NCI-H748 (cell line): ENCODE measurements at regions not wholly inside any gene's neighbourhood (a gene's known extent, or its start where the extent isn't known, plus 50 kb on each side); places are given as distances from the start of the nearest gene placed in this dataset.
"Not testable (repeated sequence)": the region's sequence is repeated elsewhere in the genome, so short reads cannot be mapped to it uniquely, and the experiment has no call there.

ENCODE experiments used
- DNase-seq: peaks from one replicate; lab custom pipeline; 2025; ENCODE audit not compliant: unreplicated experiment; lab: John Stamatoyannopoulos, UW

DNA sequence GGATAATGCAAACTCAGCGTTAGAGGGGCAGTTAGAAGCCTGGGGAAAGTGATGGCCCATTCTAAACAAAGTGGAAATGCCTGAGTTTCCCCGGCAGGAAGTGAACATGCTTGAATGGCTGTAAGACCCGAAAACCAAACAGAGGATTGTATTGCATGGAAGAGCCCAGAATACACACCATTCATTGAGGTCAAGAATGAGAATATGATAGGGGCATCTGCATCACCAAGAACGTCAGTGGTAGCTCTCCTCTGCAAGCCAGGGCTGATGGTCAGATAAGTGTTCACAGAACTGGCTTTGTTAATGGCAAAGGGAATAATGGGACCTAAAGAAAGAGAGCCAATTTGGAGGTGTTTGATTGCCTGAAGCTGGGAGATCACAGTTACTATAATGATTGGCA, 663.4 kb downstream of the KHDRBS2 start:
- peak; percentile 36 for DNase-seq

DNA sequence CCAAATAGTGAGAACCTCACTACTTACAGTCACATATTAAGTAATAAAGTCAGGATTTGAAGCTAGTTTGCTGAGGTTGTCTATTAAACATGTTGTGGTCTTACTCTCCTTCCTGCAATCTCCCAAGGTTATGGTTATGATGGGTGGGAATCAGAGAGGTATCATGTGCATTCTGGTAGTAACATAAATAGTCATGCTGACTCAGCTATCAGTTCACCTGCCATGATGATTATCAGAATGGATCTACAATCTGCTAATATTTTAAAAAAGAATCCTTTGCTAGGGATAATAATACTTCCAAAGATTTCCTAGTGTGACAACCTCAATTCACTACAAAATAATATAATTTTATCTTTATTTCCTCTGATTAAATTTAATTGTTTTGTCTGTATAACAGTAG, 671.9 kb downstream of the KHDRBS2 start:
- DNase-seq, result no peak

DNA sequence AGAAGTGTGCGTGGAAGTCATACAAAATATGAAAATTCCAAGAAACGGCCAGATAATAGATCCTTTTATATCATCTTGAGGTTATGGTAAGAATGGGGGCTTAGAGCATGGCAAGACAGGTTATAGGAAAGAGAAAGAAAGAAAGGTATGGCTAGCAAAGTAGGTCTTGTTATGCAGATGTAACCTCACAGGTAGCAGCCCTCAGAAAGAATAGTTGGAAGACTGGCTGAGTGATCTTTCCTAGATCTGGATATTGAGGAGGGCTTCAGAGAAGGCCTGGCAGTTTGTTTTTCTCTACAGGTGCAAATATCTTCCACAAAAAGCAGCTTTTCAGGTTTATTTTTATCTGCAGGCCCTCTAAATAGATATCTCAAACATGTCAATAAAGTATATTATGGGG, 679.5 kb downstream of the KHDRBS2 start:
- DNase-seq, result no peak

DNA sequence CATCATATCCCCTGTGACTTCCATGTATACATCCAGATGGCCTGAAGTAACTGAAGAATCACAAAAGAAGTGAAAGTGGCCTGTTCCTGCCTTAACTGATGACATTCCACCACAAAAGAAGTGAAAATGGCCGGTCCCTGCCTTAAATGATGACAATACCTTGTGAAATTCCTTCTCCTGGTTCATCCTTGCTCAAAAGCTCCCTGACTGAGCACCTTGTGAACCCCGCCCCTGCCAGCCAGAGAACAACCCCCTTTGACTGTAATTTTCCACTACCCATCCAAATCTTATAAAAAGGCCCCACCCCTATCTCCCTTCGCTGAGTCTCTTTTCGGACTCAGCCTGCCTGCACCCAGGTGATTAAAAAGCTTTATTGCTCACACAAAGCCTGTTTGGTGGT, 680.2 kb downstream of the KHDRBS2 start:
- not testable (repeated sequence) for DNase-seq

DNA sequence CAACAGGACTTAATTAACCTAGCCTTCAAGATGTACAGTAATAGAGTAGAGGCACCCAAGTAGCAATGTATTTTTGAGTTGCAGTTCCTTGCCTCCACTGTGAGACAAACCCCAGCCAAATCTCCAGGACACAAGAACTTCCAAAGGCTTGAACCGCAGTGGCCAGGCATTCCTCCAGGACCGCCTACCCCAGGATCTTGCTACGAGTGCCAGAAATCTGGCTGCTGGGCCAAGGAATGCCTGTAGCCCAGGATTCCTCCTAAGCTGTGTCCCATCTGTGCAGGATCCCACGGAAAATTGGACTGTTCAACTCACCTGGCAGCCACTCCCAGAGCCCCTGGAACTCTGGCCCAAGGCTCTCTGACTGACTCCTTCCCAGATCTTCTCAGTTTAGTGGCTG, 683.9 kb downstream of the KHDRBS2 start:
- not testable (repeated sequence) for DNase-seq

DNA sequence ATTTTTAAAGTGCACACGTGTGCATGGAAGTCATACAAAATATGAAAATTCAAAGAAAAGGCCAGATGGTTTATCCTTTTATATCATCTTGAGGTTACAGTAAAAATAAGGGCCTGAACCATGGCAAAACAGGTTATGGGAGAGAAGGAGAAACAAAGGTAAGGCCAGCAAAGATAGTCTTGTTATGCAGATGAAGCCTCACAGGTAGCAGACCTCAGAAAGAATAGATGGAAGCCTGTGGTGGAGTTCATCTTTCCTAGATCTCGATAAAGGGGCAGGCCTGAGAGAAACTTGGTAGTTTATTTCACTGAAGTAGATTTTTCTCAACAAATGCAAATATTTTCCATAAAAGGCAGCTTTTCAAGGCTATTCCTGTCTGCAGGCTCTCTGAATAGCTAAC, 693.8 kb downstream of the KHDRBS2 start:
- no peak for DNase-seq

DNA sequence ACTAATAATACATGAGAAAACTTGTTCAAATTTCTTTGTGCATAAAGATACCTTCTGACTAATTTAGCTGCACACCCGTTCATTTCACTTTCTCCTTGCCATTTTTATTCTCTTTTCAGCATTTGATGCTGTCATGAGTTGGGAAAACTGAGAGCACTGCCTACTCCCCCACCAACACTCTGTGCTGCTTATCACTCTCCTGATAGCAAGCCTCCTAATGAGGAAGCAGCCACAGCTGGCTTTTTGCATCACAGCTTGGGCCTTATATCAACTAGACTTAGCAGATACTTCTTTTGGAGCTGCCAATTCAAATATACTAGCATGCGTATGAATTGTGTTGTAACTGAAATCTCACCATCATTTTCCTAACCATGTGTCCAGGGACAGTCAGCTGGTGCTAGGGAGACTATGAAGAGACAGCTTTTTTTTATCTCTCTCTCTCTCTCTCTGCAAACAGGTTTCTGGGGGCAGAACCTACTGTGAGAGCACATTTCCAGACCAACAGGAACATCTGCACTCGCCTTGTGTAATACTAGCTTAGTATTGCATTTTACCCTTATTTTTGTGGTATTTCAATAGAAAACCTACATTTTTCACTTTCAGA, 699.0 kb downstream of the KHDRBS2 start:
- no peak for DNase-seq

DNA sequence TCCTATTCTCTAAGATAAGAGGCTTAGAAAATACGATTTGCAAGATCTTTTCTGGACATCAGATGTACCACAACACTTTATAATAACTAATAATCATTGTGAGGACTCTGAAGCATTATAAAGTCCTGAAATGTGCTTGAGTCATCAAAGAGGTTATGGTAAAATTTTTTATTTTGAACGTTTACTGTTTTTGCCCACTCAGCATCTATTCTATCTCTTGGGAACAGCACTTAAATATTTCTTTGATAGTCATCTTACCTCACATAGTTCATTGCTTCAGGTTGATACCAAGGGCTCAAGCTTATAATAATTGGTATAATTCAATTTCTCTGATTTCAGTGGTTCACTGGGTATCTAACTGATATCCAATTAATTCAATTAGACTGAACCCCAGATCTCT, 700.5 kb downstream of the KHDRBS2 start:
- DNase-seq, result no peak

DNA sequence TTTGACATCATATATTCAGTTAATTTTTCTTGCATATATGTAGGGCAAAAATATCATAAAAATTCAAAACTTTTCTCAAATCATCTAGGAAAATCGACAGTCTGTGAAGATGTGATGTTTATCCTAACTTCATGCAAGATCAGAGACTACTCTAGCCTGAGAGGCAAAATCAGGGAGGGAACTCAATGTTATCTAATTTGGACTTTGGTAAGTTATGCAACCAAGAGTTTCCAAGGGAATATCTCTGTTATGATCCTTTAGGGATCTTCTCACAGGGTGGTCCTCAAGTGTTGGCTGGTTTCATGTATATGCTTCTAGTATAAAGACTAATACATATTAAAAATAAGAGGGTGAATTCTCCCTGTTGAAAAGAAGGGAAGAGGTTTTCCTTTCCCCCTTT, 723.9 kb downstream of the KHDRBS2 start:
- DNase-seq, result no peak

DNA sequence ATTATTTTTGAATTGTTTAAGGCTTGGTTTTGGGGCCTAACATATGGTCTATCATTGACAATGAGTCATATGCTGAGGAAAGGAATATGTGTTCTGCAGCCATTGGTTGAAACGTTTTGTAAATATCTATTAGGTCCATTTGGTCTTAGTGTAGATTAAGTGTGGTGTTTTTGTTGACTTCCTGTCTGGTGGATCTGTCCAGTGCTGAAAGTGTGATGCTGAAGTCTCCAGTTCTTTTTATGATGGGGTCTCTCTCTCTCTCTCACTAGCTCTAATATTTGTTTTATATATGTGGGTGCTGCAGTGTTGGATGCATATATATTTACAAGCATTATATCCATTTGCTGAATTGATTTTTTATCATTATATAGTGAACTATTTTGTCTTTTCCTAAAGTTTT, 727.2 kb downstream of the KHDRBS2 start:
- DNase-seq, result no peak

DNA sequence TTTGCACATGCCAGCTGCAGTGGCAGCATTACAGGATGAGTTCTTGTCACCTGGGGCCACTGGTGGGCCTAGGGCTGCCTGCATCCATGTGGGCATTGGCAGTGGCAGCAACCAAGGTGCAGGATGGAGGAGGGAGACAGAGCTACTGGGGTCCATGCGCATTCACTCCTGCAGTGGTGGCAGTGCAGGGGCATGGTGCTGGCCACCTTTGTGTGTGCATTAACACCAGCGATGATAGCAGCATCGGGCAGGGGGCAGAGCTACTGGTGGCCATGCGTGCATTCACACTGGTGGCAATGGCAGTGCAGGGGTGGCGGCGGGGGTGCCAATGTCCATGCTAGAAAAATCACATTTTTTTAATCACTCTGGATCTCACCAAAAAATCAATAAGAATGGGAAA, 730.0 kb downstream of the KHDRBS2 start:
- DNase-seq, result no peak

DNA sequence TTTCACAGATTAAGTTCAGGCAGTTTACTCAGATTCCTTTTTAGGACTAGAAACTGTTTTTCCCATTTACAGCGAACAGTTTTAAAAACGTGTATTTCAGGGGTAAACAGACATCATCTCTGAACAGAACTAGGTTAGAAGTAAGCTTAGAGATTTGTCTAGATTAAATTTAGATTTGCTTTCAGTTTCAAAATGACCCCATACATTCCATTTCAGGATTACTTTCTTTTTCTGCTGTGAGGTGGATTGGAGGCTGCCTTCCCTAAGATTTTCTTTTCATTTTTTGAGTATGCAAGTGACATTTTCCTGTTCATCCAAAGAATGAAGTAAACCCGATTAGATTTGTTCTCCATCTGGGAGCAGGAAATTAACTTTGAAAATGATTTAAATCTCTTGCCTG, 747.2 kb downstream of the KHDRBS2 start:
- no peak for DNase-seq

DNA sequence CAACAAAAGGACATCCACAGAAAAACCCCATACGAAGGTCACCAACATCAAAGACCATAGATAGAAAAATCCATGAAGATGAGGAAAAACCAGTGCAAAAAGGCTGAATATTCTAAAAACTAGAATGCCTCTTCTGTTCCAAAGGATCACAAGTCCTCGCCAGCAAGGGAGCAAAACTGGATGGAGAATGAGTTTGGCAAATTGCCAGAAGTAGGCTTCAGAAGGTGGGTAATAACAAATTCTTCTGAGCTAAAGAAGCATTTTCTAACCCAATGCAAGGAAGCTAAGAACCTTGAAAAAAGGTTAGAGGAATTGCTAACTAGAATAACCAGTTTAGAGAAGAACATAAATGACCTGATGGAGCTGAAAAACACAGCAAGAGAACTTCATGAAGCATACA, 753.3 kb downstream of the KHDRBS2 start:
- DNase-seq, result not testable (repeated sequence)
